HCT116 (cell line): ENCODE measurements at regions not wholly inside any gene's neighbourhood (a gene's known extent, or its start where the extent isn't known, plus 50 kb on each side); places are given as distances from the start of the nearest gene placed in this dataset.

Experiments
- CTCF ChIP-seq, 3 experiments: fragments of 200-600 bp in 1 of 3; sonication (generic) in 1 of 3; IDR thresholded peaks in 2 of 3; conservative IDR thresholded peaks in 1 of 3; 2 replicates each; pipeline ENCODE4 v1.5.1; 2012 to 2017; ENCODE audit warnings: low read depth in 2 of 3, low read length in 2 of 3, antibody characterized with exemption in 1 of 3, borderline replicate concordance in 1 of 3, control low read depth in 1 of 3, mild to moderate bottlenecking in 1 of 3, mixed read lengths in 1 of 3, mixed run types in 1 of 3, moderate library complexity in 1 of 3; ENCODE audit not compliant: insufficient read depth in 1 of 3
- MAX ChIP-seq: IDR thresholded peaks from 2 replicates; pipeline ENCODE4 v1.6.1; 2012
- REST ChIP-seq: IDR thresholded peaks from 2 replicates; pipeline ENCODE4 v1.6.1; 2012; ENCODE audit warnings: low read depth
- ZBTB33 ChIP-seq: IDR thresholded peaks from 2 replicates; pipeline ENCODE4 v1.6.1; 2011; ENCODE audit warnings: mild to moderate bottlenecking, low read length, moderate library complexity; ENCODE audit not compliant: insufficient replicate concordance; ENCODE audit errors: extremely low read depth
- ZFX ChIP-seq: fragments of 450-650 bp; IDR thresholded peaks from 2 replicates; pipeline ENCODE4 v1.6.1; 2017

- TF ChIP-seq MAX = no peak
- no peak for TF ChIP-seq ZBTB33
- TF ChIP-seq CTCF (IDR thresholded peaks at IDR 0.05 in 2 of 3, conservative IDR thresholded peaks at IDR 0.05 in 1 of 3; ENCODE audit: borderline replicate concordance in 1 of 3, insufficient read depth in 1 of 3, low read depth in 2 of 3, low read length in 2 of 3) = no peak
- no peak for TF ChIP-seq REST
- no peak for TF ChIP-seq ZFX
These were observed 105.8 kb upstream of the WDR44 start for GRCh38 chrX:118239913-118240698.
